Neural progenitor cell (in vitro differentiated cells): ENCODE measurements at regions not wholly inside any gene's neighbourhood (a gene's known extent, or its start where the extent isn't known, plus 50 kb on each side); places are given as distances from the start of the nearest gene placed in this dataset.

Source experiments
- DNase-seq: peaks from one replicate; pipeline ENCODE4 v3.0.0-alpha.2; 2016; ENCODE audit warnings: low spot score
- H2AFZ ChIP-seq: fragments of 200-600 bp; sonication (generic); replicated peaks from 2 replicates; pipeline ENCODE4 v1.6.1; 2016; ENCODE audit warnings: antibody characterized with exemption
- H3F3A ChIP-seq: fragments of 200-600 bp; sonication (generic); 2 replicates; pipeline ENCODE4 v1.6.1; 2016; ENCODE audit warnings: antibody characterized with exemption, low read depth
- H3K27ac ChIP-seq: fragments of 200-600 bp; sonication (generic); 2 replicates; pipeline ENCODE4 v1.5.1; 2016; ENCODE audit warnings: mild to moderate bottlenecking
- H3K27me3 ChIP-seq: fragments of 200-600 bp; sonication (generic); 2 replicates; pipeline ENCODE4 v1.6.1; 2016; ENCODE audit warnings: mild to moderate bottlenecking, moderate library complexity
- H3K36me3 ChIP-seq: fragments of 200-600 bp; sonication (generic); 2 replicates; pipeline ENCODE4 v1.5.1; 2016
- H3K4me1 ChIP-seq: fragments of 200-600 bp; sonication (generic); 2 replicates; pipeline ENCODE4 v1.6.1; 2016; ENCODE audit warnings: mixed run types
- H3K4me2 ChIP-seq: fragments of 200-600 bp; sonication (generic); 2 replicates; pipeline ENCODE4 v1.6.1; 2016
- H3K4me3 ChIP-seq: fragments of 200-600 bp; sonication (generic); 2 replicates; pipeline ENCODE4 v1.5.1; 2016
- H3K79me2 ChIP-seq: fragments of 200-600 bp; sonication (generic); 2 replicates; pipeline ENCODE4 v1.6.1; 2016; ENCODE audit warnings: low read depth
- H3K9ac ChIP-seq: fragments of 200-600 bp; sonication (generic); 2 replicates; pipeline ENCODE4 v1.6.1; 2016
- H3K9me3 ChIP-seq: fragments of 200-600 bp; sonication (generic); 2 replicates; pipeline ENCODE4 v1.5.1; 2016; ENCODE audit warnings: low read depth
- H4K20me1 ChIP-seq: fragments of 200-600 bp; sonication (generic); 2 replicates; pipeline ENCODE4 v1.6.1; 2016; ENCODE audit warnings: low read depth
- H3K27ac Mint-ChIP-seq: 3 replicates; pipeline ENCODE4 v1.8.0; 2021; ENCODE audit warnings: mixed read lengths
- H3K27me3 Mint-ChIP-seq: 2 replicates; pipeline ENCODE4 v1.8.0; 2022; ENCODE audit warnings: low read depth, mild to moderate bottlenecking, inconsistent platforms, moderate library complexity, mixed read lengths; ENCODE audit not compliant: insufficient read depth
- H3K36me3 Mint-ChIP-seq: 3 replicates; pipeline ENCODE4 v1.8.0; 2021; ENCODE audit warnings: mixed read lengths
- H3K4me1 Mint-ChIP-seq: 3 replicates; pipeline ENCODE4 v1.8.0; 2021; ENCODE audit warnings: mixed read lengths
- H3K4me3 Mint-ChIP-seq: 3 replicates; pipeline ENCODE4 v1.8.0; 2021; ENCODE audit warnings: mild to moderate bottlenecking, moderate library complexity, mixed read lengths
- H3K9me3 Mint-ChIP-seq: 3 replicates; pipeline ENCODE4 v1.8.0; 2020; ENCODE audit warnings: mixed read lengths
- CTCF ChIP-seq: fragments of 200-600 bp; sonication (generic); IDR thresholded peaks from 2 replicates; pipeline ENCODE4 v1.5.1; 2017; ENCODE audit warnings: antibody characterized with exemption, mild to moderate bottlenecking
- EZH2 ChIP-seq: fragments of 200-600 bp; sonication (generic); IDR thresholded peaks from 2 replicates; pipeline ENCODE4 v1.6.1; 2017; ENCODE audit warnings: antibody characterized with exemption, mild to moderate bottlenecking, moderate library complexity
- EZH2phosphoT487 ChIP-seq: fragments of 200-600 bp; sonication (generic); IDR thresholded peaks from 2 replicates; pipeline ENCODE4 v1.6.1; 2017; ENCODE audit warnings: antibody characterized with exemption

GRCh38 chr18:53894675-53895442 is 329.6 kb downstream of the MBD2 start:
- no peaks in the 10 kb centered on the region for H3K9me3 ChIP-seq
- Mint-ChIP-seq H3K27me3 (peaks cover 3% of the 10 kb centered on the region), H3K4me1 (peaks cover 8% of the 10 kb centered on the region), H3K9me3 (no peaks in the 10 kb centered on the region), H3K27ac (no peak overlapping the region), H3K36me3 (no peaks in the 10 kb centered on the region), H3K4me3 (no peak overlapping the region)
- DNase-seq: no peak
- no peak overlapping the region for H3K9ac ChIP-seq
- no peaks in the 10 kb centered on the region for H3K27me3 ChIP-seq
- H3K4me1 ChIP-seq: peaks cover 12% of the 10 kb centered on the region
- no peak overlapping the region for H3K4me3 ChIP-seq
- H4K20me1 ChIP-seq: no peaks in the 10 kb centered on the region
- no peaks in the 10 kb centered on the region for H3K36me3 ChIP-seq
- TF ChIP-seq EZH2 (no peak), EZH2phosphoT487 (no peak), CTCF (no peak)
- H3K27ac ChIP-seq: no peak overlapping the region
- H3F3A ChIP-seq: no peaks in the 10 kb centered on the region
- H3K79me2 ChIP-seq: no peaks in the 10 kb centered on the region
- H3K4me2 ChIP-seq: no peak overlapping the region
- peak overlapping the region; percentile 3 for H2AFZ ChIP-seq

- Histone ChIP-seq H2AFZ (no peak overlapping the region), H3K79me2 (no peaks in the 10 kb centered on the region), H3K4me2 (no peak overlapping the region), H3K36me3 (no peaks in the 10 kb centered on the region), H4K20me1 (no peaks in the 10 kb centered on the region), H3K4me3 (no peak overlapping the region), H3F3A (no peaks in the 10 kb centered on the region), H3K27me3 (no peaks in the 10 kb centered on the region), H3K27ac (no peak overlapping the region), H3K9ac (no peak overlapping the region), H3K4me1 (no peaks in the 10 kb centered on the region), H3K9me3 (no peaks in the 10 kb centered on the region)
- Mint-ChIP-seq H3K36me3 (no peaks in the 10 kb centered on the region), H3K27me3 (peaks cover 3% of the 10 kb centered on the region), H3K9me3 (no peaks in the 10 kb centered on the region), H3K4me3 (no peak overlapping the region), H3K4me1 (peaks cover 13% of the 10 kb centered on the region), H3K27ac (no peak overlapping the region)
- TF ChIP-seq EZH2: no peak
- no peak for DNase-seq
Measured at GRCh38 chr18:53887447-53887846, 337.0 kb downstream of the MBD2 start.

- H3K36me3 ChIP-seq: no peaks in the 10 kb centered on the region
- no peak overlapping the region for H3K4me3 ChIP-seq
- H3K79me2 ChIP-seq: no peaks in the 10 kb centered on the region
- TF ChIP-seq EZH2phosphoT487 (no peak), EZH2 (no peak), CTCF (no peak)
- H3K4me1 ChIP-seq: no peaks in the 10 kb centered on the region
- no peaks in the 10 kb centered on the region for H3K9me3 ChIP-seq
- Mint-ChIP-seq H3K36me3 (no peaks in the 10 kb centered on the region), H3K27ac (no peak overlapping the region), H3K4me1 (peaks cover 13% of the 10 kb centered on the region), H3K27me3 (peaks cover 3% of the 10 kb centered on the region), H3K4me3 (no peak overlapping the region), H3K9me3 (no peaks in the 10 kb centered on the region)
- H3K27ac ChIP-seq: no peak overlapping the region
- no peaks in the 10 kb centered on the region for H3F3A ChIP-seq
- DNase-seq: no peak
- no peaks in the 10 kb centered on the region for H4K20me1 ChIP-seq
- no peak overlapping the region for H2AFZ ChIP-seq
- H3K4me2 ChIP-seq: no peak overlapping the region
- H3K27me3 ChIP-seq: no peaks in the 10 kb centered on the region
- no peak overlapping the region for H3K9ac ChIP-seq
Measured at GRCh38 chr18:53886058-53886457, 338.4 kb downstream of the MBD2 start.

GRCh38 chr18:53883771-53884170 is 340.7 kb downstream of the MBD2 start:
- Histone ChIP-seq H3K36me3 (no peaks in the 10 kb centered on the region), H3K27me3 (no peaks in the 10 kb centered on the region), H3K4me3 (no peak overlapping the region), H3K9ac (no peak overlapping the region), H3K79me2 (no peaks in the 10 kb centered on the region), H3K4me2 (no peak overlapping the region), H2AFZ (no peak overlapping the region), H3F3A (no peaks in the 10 kb centered on the region), H4K20me1 (no peaks in the 10 kb centered on the region), H3K4me1 (no peaks in the 10 kb centered on the region), H3K27ac (no peak overlapping the region), H3K9me3 (no peaks in the 10 kb centered on the region)
- DNase-seq: no peak
- peaks cover 3% of the 10 kb centered on the region for H3K9me3 Mint-ChIP-seq
- H3K4me1 Mint-ChIP-seq: peaks cover under 1% of the 10 kb centered on the region
- H3K27me3 Mint-ChIP-seq: no peaks in the 10 kb centered on the region
- no peaks in the 10 kb centered on the region for H3K36me3 Mint-ChIP-seq
- H3K27ac Mint-ChIP-seq: no peak overlapping the region
- TF ChIP-seq EZH2phosphoT487 (no peak), CTCF (no peak), EZH2 (no peak)
- no peak overlapping the region for H3K4me3 Mint-ChIP-seq
